OCI-LY1 (cell line): ENCODE measurements at regions not wholly inside any gene's neighbourhood (a gene's known extent, or its start where the extent isn't known, plus 50 kb on each side); places are given as distances from the start of the nearest gene placed in this dataset.

Experiments used
- H2AFZ ChIP-seq: fragments of 200-600 bp; sonication (generic), shearing (Covaris generic); 2 replicates; pipeline ENCODE4 v1.6.0; 2014; ENCODE audit warnings: antibody characterized with exemption, mild to moderate bottlenecking, low read length
- H3F3A ChIP-seq: fragments of 200-600 bp; sonication (generic), shearing (Covaris generic); 2 replicates; pipeline ENCODE4 v1.6.0; 2014; ENCODE audit warnings: mild to moderate bottlenecking, antibody characterized with exemption, low read length, moderate library complexity; ENCODE audit not compliant: insufficient read depth
- H3K27ac ChIP-seq: fragments of 200-600 bp; sonication (generic); 2 replicates; pipeline ENCODE4 v1.5.1; 2014; ENCODE audit warnings: low read length, mixed run types, mild to moderate bottlenecking, low read depth; ENCODE audit not compliant: poor library complexity, severe bottlenecking
- H3K27me3 ChIP-seq: fragments of 200-600 bp; sonication (generic); 2 replicates; pipeline ENCODE4 v1.6.0; 2014; ENCODE audit warnings: antibody characterized with exemption, mild to moderate bottlenecking, low read length, moderate library complexity; ENCODE audit not compliant: insufficient read depth
- H3K36me3 ChIP-seq: fragments of 200-600 bp; sonication (generic); 2 replicates; pipeline ENCODE4 v1.6.1; 2014; ENCODE audit warnings: mild to moderate bottlenecking, antibody characterized with exemption, low read length, moderate library complexity, mixed read lengths; ENCODE audit not compliant: insufficient read depth
- H3K4me1 ChIP-seq: fragments of 200-600 bp; sonication (generic); 2 replicates; pipeline ENCODE4 v1.5.1; 2014; ENCODE audit warnings: mild to moderate bottlenecking, low read length, moderate library complexity; ENCODE audit not compliant: insufficient read depth, severe bottlenecking
- H3K4me2 ChIP-seq: fragments of 200-600 bp; sonication (generic), shearing (Covaris generic); 2 replicates; pipeline ENCODE4 v1.6.1; 2014; ENCODE audit warnings: low read length
- H3K4me3 ChIP-seq: fragments of 200-600 bp; sonication (generic); 2 replicates; pipeline ENCODE4 v1.5.1; 2014; ENCODE audit warnings: low read length, low read depth, mild to moderate bottlenecking, mixed read lengths; ENCODE audit not compliant: poor library complexity, severe bottlenecking
- H3K79me2 ChIP-seq: fragments of 200-600 bp; shearing (Covaris generic); 2 replicates; pipeline ENCODE4 v1.6.1; 2016; ENCODE audit warnings: mixed run types, low read length, mixed read lengths; ENCODE audit not compliant: insufficient read depth
- H3K9ac ChIP-seq: fragments of 200-600 bp; sonication (generic), shearing (Covaris generic); 2 replicates; pipeline ENCODE4 v1.6.1; 2014; ENCODE audit warnings: mild to moderate bottlenecking, low read length, mixed read lengths
- H3K9me2 ChIP-seq: fragments of 200-600 bp; sonication (generic), shearing (Covaris generic); 2 replicates; pipeline ENCODE4 v1.6.1; 2014; ENCODE audit warnings: low read depth, mild to moderate bottlenecking, low read length, mixed read lengths
- H3K9me3 ChIP-seq: fragments of 200-600 bp; shearing (Covaris generic); 2 replicates; pipeline ENCODE4 v1.6.1; 2014; ENCODE audit warnings: low read length, mixed read lengths
- H4K20me1 ChIP-seq: fragments of 200-600 bp; sonication (generic), shearing (Covaris generic); 2 replicates; pipeline ENCODE4 v1.6.0; 2016; ENCODE audit warnings: mild to moderate bottlenecking, low read length; ENCODE audit not compliant: insufficient read depth
- CTCF ChIP-seq: fragments of 200-600 bp; sonication (generic), shearing (Covaris generic); IDR thresholded peaks from 2 replicates; pipeline ENCODE4 v1.5.1; 2017; ENCODE audit warnings: mild to moderate bottlenecking, antibody characterized with exemption, low read length, moderate library complexity, mixed read lengths
- EZH2 ChIP-seq: fragments of 200-600 bp; sonication (generic), shearing (Covaris generic); IDR thresholded peaks from 2 replicates; pipeline ENCODE4 v1.8.0; 2017; ENCODE audit warnings: borderline replicate concordance, mixed run types, mild to moderate bottlenecking, antibody characterized with exemption, low read length, moderate library complexity, mixed read lengths

- Histone ChIP-seq H4K20me1 (no peaks in the 10 kb centered on the region), H3K4me1 (no peaks in the 10 kb centered on the region), H3K9ac (no peak overlapping the region), H2AFZ (no peak overlapping the region), H3K27me3 (peaks cover 3% of the 10 kb centered on the region; the same call in 1 of the 2 replicates), H3K9me2 (no peaks in the 10 kb centered on the region), H3F3A (no peaks in the 10 kb centered on the region), H3K27ac (no peak overlapping the region), H3K4me2 (no peak overlapping the region), H3K4me3 (no peak overlapping the region), H3K9me3 (no peaks in the 10 kb centered on the region), H3K79me2 (no peaks in the 10 kb centered on the region), H3K36me3 (no peaks in the 10 kb centered on the region)
- TF ChIP-seq CTCF, result no peak
- no peak for TF ChIP-seq EZH2
These were observed 55.9 kb upstream of the HAAO start for GRCh38 chr2:42848265-42848664.

DNA sequence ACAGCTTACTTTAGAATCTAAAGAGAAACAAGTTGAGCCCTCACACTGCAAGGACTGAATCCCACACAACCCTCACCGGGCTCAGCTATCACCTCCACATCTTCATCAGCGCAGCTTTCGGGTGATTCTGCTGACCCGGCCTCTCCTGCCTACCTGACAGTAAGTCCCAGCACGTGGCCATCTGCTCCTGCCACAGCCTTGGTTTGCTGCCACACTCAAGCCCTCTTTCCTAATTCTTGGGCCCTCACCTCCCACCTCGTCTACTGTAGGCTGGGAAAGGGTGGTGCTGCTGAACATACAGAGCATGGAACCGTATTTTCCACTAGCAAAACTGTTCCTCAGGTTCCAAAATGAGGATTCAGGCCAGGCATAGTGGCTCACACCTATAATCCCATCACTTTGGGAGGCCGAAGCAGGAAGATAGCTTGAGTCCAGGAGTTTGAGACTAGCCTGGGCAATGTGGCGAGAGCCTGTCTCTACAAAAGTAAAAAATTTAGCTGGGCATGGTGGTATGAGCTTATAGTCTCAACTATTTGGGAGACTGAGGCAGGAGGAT lies 55.3 kb upstream of the HAAO start:
- no peak overlapping the region for H2AFZ ChIP-seq
- no peaks in the 10 kb centered on the region for H3K36me3 ChIP-seq
- TF ChIP-seq EZH2 (no peak), CTCF (no peak)
- no peaks in the 10 kb centered on the region for H3K79me2 ChIP-seq
- no peaks in the 10 kb centered on the region for H3K9me3 ChIP-seq
- no peak overlapping the region for H3K4me2 ChIP-seq
- no peaks in the 10 kb centered on the region for H3K4me1 ChIP-seq
- H3K27me3 ChIP-seq, result peaks cover 3% of the 10 kb centered on the region; the same call in 1 of the 2 replicates
- no peak overlapping the region for H3K4me3 ChIP-seq
- H3K27ac ChIP-seq, result no peak overlapping the region
- H3K9ac ChIP-seq, result no peak overlapping the region
- no peaks in the 10 kb centered on the region for H4K20me1 ChIP-seq
- H3K9me2 ChIP-seq, result no peaks in the 10 kb centered on the region
- no peaks in the 10 kb centered on the region for H3F3A ChIP-seq

- Histone ChIP-seq H3K4me3 (no peak overlapping the region), H3K27me3 (peaks cover 3% of the 10 kb centered on the region; the same call in 1 of the 2 replicates), H3K9ac (no peak overlapping the region), H2AFZ (no peak overlapping the region), H3K9me2 (no peaks in the 10 kb centered on the region), H3K27ac (no peak overlapping the region), H4K20me1 (no peaks in the 10 kb centered on the region), H3F3A (no peaks in the 10 kb centered on the region), H3K9me3 (no peaks in the 10 kb centered on the region), H3K79me2 (no peaks in the 10 kb centered on the region), H3K4me2 (no peak overlapping the region), H3K36me3 (no peaks in the 10 kb centered on the region), H3K4me1 (no peaks in the 10 kb centered on the region)
- TF ChIP-seq CTCF (no peak), EZH2 (no peak)
These were observed 54.7 kb upstream of the HAAO start for GRCh38 chr2:42846932-42847595.
